GM18511 (cell line): ENCODE measurements at regions not wholly inside any gene's neighbourhood (a gene's known extent, or its start where the extent isn't known, plus 50 kb on each side); places are given as distances from the start of the nearest gene placed in this dataset.
"Not testable (repeated sequence)": the region's sequence is repeated elsewhere in the genome, so short reads cannot be mapped to it uniquely, and the experiment has no call there.

Experiments
- ATAC-seq: cut with Tn5 transposase; IDR thresholded peaks from one replicate; pipeline ENCODE4 v1.9.1; 2021; ENCODE audit warnings: mild to moderate bottlenecking, moderate library complexity; ENCODE audit not compliant: unreplicated experiment

- ATAC-seq: not testable (repeated sequence)
Observed at GRCh38 chr14:105675433-105675832, 149.1 kb downstream of the TMEM121 start.

DNA sequence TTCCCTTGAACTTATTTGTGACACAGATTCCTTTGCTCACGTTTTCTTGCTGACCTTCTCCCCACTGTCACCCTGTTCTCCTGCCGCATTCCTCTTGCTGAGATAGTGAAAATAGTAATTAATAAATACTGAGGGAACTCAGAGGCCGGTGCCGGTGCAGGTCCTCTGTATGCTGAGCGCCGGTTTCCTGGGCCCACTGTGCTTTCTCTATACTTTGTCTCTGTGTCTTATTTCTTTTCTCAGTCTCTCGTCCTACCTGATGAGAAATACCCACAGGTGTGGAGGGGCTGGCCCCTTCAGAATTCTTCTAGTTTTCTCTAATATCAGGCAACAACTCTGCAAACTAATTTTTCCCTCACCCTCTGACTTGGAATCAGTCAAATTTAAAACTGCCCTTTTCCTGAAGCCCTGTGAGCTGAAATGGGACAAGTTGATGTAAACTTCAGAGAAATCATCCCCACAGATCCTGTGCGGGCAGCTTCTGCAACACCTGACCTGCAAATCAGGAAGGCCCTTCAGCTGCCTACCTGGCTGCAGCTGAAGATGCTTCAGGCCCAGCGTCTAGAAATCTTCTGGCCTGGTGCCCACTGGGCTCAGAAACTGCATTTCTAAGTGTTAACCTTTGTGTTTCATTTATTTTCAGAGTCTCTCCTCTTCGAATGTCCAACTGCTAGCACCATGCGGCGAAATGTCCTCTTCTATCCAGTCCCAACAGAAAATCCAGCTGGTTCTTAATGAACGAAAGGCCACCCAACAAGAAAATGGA is 149.7 kb downstream of the TMEM121 start:
- ATAC-seq: not testable (repeated sequence)

- ATAC-seq: not testable (repeated sequence)
Observed at GRCh38 chr14:105678057-105678456, 151.7 kb downstream of the TMEM121 start.

DNA sequence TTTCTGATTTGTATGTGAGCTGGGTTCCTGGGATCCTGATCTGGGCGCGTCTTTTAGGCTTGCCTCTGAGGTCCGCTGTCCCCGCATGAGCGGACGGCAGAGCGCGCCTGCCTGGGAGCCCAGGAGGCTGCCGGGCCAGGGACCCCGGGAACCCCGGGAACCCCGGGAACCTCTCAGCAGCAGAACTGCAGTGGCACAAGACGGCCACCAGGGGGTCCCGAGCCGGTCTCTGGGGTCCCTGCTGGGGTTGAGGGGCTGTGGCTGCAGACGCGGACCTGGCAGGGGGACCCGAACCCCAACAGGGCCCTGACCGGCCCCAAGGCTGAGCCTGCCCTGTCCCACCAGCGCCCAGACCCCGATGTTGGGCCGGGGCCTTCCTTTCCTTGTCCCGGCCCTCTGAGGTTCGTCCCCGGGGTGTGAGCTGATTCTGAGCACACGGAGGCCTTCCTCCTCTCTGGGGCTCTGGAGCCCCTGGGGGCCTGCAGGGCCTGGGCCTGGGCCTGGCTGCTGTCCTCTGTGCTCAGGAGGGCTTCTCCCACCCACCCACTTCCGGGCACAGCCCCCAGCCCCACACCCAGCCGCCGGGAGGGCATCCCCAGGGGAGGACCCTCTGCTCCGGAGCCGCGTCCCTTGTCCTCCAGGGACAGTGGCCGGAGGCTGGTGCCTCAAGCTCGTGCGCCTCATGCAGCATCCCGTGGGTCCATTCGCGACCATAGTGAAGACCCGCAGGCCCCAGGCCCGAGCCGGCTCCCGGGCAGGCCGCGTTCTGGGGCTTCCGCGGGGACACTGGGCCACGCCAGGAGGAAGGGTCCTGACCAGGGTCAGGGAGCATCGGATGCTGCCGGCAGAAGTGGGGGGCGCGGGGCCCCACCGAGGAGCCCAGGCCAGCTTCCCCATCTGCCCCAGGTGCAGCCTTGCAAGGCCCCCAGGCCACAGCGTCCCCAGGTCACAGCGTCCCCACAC is 152.9 kb downstream of the TMEM121 start:
- ATAC-seq: not testable (repeated sequence)

DNA sequence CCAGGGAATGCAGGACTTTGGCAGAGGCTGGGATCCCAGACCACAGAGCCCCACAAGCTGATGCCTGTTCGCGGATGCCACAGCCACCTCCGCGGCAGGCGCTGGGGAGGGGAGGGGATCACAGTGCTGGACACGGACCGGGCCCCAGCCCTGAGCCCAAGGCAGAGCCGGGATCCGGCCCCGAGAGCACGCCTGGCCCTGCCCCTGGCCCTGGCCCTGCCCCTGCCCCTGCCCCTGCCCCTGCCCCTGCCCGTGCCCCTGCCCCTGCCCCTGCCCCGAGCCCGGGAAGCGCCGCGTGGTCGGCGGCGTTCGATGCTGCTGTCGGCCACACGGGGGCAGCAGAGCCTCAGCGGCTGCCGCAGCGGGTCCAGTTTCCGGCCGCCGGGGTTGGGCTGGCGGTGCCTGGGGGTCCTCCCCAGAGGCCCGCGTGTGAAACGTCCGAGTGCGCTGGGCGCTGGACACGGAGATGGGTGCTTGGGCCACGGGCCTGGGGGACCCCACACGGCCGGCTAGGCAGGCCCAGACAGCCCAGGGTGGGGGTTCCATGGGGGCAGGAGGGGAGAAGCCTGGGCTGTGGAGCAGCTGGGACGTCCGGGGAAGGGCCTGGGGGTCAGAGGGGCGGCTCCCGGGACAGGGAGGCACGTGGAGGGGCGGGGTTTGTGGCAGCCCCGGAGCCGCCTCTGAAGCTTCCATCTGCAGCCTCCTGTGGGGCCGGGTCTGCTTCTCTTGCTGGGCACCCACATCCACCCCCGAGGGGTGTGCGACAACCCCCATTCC is 153.8 kb downstream of the TMEM121 start:
- ATAC-seq: peak; percentile 63

DNA sequence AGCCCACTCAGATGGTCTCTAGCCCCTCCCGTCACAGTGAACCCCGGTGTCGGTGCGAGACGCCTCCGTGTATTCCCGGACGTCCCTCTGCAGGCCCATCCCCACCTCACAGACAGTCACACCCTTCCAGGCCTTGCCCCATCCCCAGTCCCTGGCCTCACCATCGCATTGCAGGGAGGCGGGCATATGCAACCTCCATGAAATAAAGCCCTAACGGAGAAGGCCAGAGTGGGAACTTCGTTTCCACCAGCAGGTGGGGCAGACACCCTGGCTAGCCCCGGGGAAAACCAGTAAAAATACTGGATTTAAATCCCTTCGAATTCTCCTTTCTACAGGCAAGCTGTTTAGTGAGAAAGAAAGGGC is 154.3 kb downstream of the TMEM121 start:
- ATAC-seq: peak; percentile 53

GRCh38 chr14:105681606-105682185 is 155.3 kb downstream of the TMEM121 start:
- ATAC-seq: not testable (repeated sequence)

- ATAC-seq: not testable (repeated sequence)
Observed at GRCh38 chr14:105682442-105682841, 156.1 kb downstream of the TMEM121 start.

DNA sequence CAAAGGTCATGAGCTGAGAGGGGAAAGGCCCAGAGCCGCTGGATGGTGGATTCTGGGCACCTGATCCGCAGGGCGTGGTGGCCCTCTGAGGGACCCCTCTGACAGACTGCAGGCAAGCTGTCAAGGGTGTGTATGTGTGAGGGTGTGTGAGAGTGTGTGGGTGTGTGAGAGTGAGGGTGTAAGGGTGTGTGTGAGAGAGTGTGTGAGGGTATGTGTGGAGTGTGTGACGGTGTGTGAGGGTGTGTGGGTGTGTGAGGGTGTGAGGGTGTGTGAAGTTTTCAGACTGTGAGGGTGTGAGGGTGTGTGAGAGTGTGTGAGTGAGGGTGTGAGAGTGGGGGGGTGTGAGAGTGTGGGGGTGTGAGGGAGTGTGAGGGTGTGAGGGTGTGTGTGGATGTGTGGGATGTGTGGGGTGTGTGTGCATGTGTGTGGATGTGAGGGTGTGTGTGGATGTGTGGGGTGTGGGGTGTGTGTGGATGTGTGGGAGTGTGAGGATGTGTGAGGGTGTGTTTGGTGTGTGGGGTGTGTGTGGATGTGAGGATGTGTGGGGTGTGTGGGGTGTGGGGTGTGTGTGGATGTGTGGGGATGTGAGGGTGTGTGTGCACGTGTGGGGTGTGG is 156.7 kb downstream of the TMEM121 start:
- ATAC-seq: no peak

GRCh38 chr14:105684056-105684455 is 157.7 kb downstream of the TMEM121 start:
- ATAC-seq: not testable (repeated sequence)

DNA sequence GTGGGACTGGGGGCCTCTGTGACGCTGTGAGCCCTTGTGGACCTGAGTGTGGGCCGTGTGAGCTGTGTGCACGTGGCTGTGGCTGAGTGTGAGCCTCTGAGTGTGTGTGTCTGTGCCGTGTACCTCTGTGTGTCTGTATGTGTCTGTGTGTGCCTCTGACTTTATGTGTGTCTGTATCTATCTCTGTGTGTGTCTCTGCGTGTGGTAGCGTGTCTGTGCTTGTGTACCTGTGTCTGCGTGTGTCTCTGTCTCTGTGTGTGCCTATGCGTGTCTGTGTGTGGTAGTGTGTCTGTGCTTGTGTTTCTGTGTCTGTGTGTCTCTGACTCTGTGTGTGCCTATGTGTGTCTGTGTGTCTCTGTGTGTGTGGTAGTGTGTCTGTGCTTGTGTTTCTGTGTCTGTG is 158.2 kb downstream of the TMEM121 start:
- ATAC-seq: not testable (repeated sequence)

DNA sequence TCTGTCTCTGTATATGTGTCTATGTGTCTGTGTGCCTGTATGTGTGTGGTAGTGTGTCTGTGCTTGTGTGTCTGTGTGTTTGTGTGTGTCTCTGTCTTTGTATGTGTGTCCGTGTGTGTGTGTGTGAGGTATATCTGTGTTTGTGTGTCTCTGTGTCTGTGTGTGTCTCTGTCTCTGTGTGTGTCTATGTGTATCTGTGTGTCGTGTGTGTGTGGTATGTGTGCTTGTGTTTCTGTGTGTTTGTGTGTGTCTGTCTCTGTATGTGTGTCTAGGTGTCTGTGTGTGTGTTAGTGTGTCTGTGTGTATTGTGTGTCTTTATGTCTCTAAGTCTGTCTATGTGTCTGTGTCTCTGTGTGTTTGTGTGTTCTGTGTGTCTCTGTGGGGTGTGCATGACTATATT is 158.6 kb downstream of the TMEM121 start:
- no peak for ATAC-seq

GRCh38 chr14:105685605-105686004 is 159.2 kb downstream of the TMEM121 start:
- ATAC-seq: not testable (repeated sequence)

GRCh38 chr14:105686050-105686449 is 159.7 kb downstream of the TMEM121 start:
- peak; percentile 49 for ATAC-seq

DNA sequence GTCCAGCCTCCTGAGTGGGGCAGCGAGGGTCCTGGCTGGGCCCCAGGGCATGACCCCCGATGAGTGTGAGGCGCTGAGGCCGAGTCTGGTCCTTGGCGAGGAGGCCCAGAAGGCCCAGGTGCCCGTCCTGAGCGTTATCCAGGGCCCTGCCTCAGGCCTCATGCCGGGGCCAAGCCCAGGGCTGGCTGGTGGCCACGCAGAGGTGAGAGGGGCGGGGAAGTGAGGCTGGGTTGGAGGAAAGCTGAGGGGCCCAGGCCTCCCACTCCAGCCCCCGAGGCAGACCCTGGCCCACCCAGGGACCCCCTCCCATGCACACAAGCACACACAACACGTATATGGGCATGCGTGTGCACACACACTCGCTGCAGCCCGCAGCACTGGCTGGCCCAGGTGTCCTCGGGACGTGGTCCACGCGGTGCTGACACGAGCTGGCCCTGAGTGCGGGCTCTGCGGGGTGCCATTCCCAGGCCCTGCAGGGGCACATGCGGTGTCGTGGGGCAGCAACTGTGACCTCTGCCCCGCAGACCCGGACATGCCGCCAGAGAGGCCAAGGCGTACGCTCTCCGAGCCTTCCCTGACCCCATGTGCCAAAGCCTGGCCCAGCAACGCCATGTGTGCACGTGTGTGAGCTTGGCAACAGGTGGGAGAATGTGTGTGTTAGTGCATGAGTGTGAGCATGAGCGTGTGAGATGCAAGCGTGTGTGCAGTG is 160.2 kb downstream of the TMEM121 start:
- ATAC-seq: peak; percentile 33

DNA sequence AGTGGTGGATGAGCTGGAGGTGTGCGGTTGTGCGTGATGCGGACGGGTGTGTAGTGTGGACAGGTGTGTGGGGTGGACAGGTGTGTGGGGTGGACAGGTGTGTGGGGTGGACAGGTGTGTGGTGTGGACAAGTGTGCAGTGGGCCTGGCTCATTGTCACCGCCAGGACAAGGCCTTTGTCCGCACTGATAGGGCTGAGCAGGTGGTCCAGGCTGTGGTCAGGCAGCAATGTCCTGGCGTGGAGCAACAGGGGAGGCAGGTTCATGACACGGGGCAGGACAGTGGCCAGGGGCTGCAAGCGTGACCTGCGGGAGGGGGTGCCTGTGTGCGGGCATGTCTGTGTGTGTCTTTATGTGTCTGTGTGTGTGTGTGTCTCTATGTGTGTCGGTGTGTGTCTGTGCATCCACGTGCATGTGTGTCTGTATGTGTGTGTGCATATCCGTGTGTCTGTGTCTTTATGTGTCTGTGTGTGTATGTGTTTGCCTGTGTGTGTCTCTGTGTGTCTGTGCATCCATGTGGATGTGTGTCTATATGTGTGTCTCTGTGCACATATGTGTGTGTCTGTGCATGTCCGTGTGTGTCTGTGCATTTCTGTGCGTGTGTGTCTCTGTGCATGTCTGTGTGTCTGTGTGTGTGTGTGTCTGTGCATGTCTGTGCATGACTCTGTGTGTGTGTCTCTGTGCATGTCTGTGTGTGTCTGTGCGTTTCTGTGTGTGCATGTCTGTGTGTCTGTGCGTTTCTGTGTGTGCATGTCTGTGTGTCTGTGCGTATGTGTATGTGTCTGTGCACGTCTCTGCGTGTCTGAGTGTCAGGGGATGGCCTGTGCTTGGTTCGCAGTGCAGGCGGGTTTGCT is 161.0 kb downstream of the TMEM121 start:
- not testable (repeated sequence) for ATAC-seq

- ATAC-seq: peak; percentile 41
Observed at GRCh38 chr14:105688023-105688351, 161.6 kb downstream of the TMEM121 start.

- not testable (repeated sequence) for ATAC-seq
Observed at GRCh38 chr14:105688664-105689221, 162.4 kb downstream of the TMEM121 start.
